NK-92 treated with Interleukin-12 subunit alpha and Interleukin-12 subunit beta, amount 100 ng/mL, for 24 hours (cell line): ENCODE measurements at regions not wholly inside any gene's neighbourhood (a gene's known extent, or its start where the extent isn't known, plus 50 kb on each side); places are given as distances from the start of the nearest gene placed in this dataset.

ENCODE experiments used
- DNase-seq: peaks from one replicate; lab custom pipeline; 2025; lab: John Stamatoyannopoulos, UW

GRCh38 chr7:22676385-22676784 is 50.6 kb upstream of the IL6 start:
- no peak for DNase-seq

GRCh38 chr7:22675917-22676343 is 51.1 kb upstream of the IL6 start:
- no peak for DNase-seq

GRCh38 chr7:22675421-22675820 is 51.6 kb upstream of the IL6 start:
- no peak for DNase-seq

GRCh38 chr7:22672846-22673680 is 53.9 kb upstream of the IL6 start:
- DNase-seq = no peak

- no peak for DNase-seq
These were observed 55.7 kb upstream of the IL6 start for GRCh38 chr7:22671177-22671879.

GRCh38 chr7:22670422-22670815 is 56.6 kb upstream of the IL6 start:
- no peak for DNase-seq

- no peak for DNase-seq
These were observed 57.1 kb upstream of the IL6 start for GRCh38 chr7:22669692-22670421.

- no peak for DNase-seq
These were observed 58.0 kb upstream of the IL6 start for GRCh38 chr7:22668971-22669401.

GRCh38 chr7:22667562-22668239 is 59.3 kb upstream of the IL6 start:
- DNase-seq = no peak

- no peak for DNase-seq
These were observed 59.8 kb upstream of the IL6 start for GRCh38 chr7:22667187-22667561.

- DNase-seq = no peak
These were observed 60.3 kb upstream of the IL6 start for GRCh38 chr7:22666732-22667131.

- DNase-seq = peak; percentile 6
These were observed 61.1 kb upstream of the IL6 start for GRCh38 chr7:22665923-22666322.

GRCh38 chr7:22664988-22665798 is 61.8 kb upstream of the IL6 start:
- DNase-seq = no peak

GRCh38 chr7:22663721-22664120 is 63.3 kb upstream of the IL6 start:
- DNase-seq = no peak

GRCh38 chr7:22663357-22663718 is 63.7 kb upstream of the IL6 start:
- DNase-seq = no peak

- DNase-seq = no peak
These were observed 64.2 kb upstream of the IL6 start for GRCh38 chr7:22662556-22663356.

GRCh38 chr7:22662036-22662435 is 65.0 kb upstream of the IL6 start:
- DNase-seq = no peak

- DNase-seq = no peak
These were observed 66.3 kb upstream of the IL6 start for GRCh38 chr7:22660732-22661131.

GRCh38 chr7:22660293-22660692 is 66.7 kb upstream of the IL6 start:
- DNase-seq = no peak

GRCh38 chr7:22659741-22660140 is 67.3 kb upstream of the IL6 start:
- no peak for DNase-seq

GRCh38 chr7:22658031-22658430 is 69.0 kb upstream of the IL6 start:
- no peak for DNase-seq
